ENCODE measurements at regions not wholly inside any gene's neighbourhood (a gene's known extent, or its start where the extent isn't known, plus 50 kb on each side); places are given as distances from the start of the nearest gene placed in this dataset.
A peak's percentile ranks its signal among the peaks of the same experiment; 100 is the strongest.

- no peak overlapping the region for H3K4me3 ChIP-seq (ENCODE audit: insufficient read depth in 1 of 2, low read depth in 1 of 2, low read length in 2 of 2)
- H2BK15ac ChIP-seq (ENCODE audit: low read depth, poor library complexity, severe bottlenecking): no peak overlapping the region
- H3K79me1 ChIP-seq (replicated peaks; ENCODE audit: low read length, poor library complexity, severe bottlenecking): no peaks in the 10 kb centered on the region
- H3K27ac ChIP-seq (ENCODE audit: low read length, poor library complexity, severe bottlenecking): peak overlapping the region; percentile 83
- peak overlapping the region; percentile 2 for H3K4me2 ChIP-seq (ENCODE audit: low read length, poor library complexity, severe bottlenecking)
- H3K23ac ChIP-seq (ENCODE audit: low read length in 2 of 2): no peak overlapping the region
- no peak overlapping the region for H2BK120ac ChIP-seq (ENCODE audit: low read depth, low read length)
- H3K27me3 ChIP-seq (ENCODE audit: control insufficient read depth in 1 of 2, insufficient read depth in 1 of 2, low read length in 2 of 2): no peaks in the 10 kb centered on the region
- H3K36me3 ChIP-seq (ENCODE audit: control insufficient read depth in 1 of 2, insufficient read depth in 2 of 2, low read depth in 1 of 2, low read length in 2 of 2): no peaks in the 10 kb centered on the region
- H3K14ac ChIP-seq (ENCODE audit: low read length in 2 of 2): no peak overlapping the region
- H2AFZ ChIP-seq (ENCODE audit: low read depth, low read length): no peak overlapping the region
- H2AK5ac ChIP-seq (ENCODE audit: low read length, severe bottlenecking): no peak overlapping the region
- no peaks in the 10 kb centered on the region for H3K9me3 ChIP-seq (ENCODE audit: control insufficient read depth, low read length)
- WGBS: 89% methylated on average over 1 of the region's 2 CpGs
- peaks cover 4% of the 10 kb centered on the region for H3K4me1 ChIP-seq (ENCODE audit: control insufficient read depth, insufficient read depth, low read depth, low read length)
- no peak overlapping the region for H3K18ac ChIP-seq (ENCODE audit: low read depth in 1 of 2, low read length in 2 of 2)
- no peak overlapping the region for H2BK12ac ChIP-seq (ENCODE audit: low read length in 2 of 2)
- no peak overlapping the region for H4K91ac ChIP-seq (ENCODE audit: low read length)
- no peak overlapping the region for H3K4ac ChIP-seq (ENCODE audit: low read depth in 1 of 2, low read length in 2 of 2)
- no peak overlapping the region for H2BK5ac ChIP-seq (ENCODE audit: low read depth, low read length, poor library complexity, severe bottlenecking)
- no peak overlapping the region for H4K8ac ChIP-seq (ENCODE audit: low read length)
- no peak overlapping the region for H3K9ac ChIP-seq (ENCODE audit: low read length)
- DNase-seq: no peak
These were observed 175.2 kb downstream of the METTL4 start for GRCh38 chr18:2396162-2396505.

DNA sequence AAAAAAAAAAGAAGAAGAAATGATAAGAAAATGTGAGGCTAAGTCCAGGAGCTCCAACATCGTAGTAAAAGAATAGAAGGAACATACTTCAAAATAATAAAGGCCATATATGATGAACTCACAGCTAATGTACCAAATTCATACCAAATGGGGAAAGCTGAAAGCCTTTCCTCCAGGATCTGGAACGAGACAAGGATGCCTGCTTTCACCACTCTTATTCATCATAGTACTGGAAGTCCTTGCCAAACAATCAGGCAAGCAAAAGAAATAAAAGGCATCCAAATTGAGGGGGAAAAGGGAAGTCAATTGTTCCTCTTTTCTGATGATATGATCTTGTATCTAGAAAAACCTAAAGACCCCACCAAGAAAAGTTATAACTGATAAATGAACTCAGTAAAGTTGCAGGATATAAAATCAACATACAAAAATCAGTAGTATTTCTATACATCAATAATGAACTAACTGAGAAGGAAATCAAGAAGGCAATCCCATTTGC is 170.6 kb downstream of the METTL4 start:
- no peak for DNase-seq
- H2AFZ ChIP-seq (ENCODE audit: low read depth, low read length): no peak overlapping the region
- no peak overlapping the region for H3K4ac ChIP-seq (ENCODE audit: low read depth in 1 of 2, low read length in 2 of 2)
- H2BK15ac ChIP-seq (ENCODE audit: low read depth, poor library complexity, severe bottlenecking): no peak overlapping the region
- H3K23ac ChIP-seq (ENCODE audit: low read length in 2 of 2): no peak overlapping the region
- H2BK120ac ChIP-seq (ENCODE audit: low read depth, low read length): no peak overlapping the region
- no peak overlapping the region for H3K4me3 ChIP-seq (ENCODE audit: insufficient read depth in 1 of 2, low read depth in 1 of 2, low read length in 2 of 2)
- H3K9me3 ChIP-seq (ENCODE audit: control insufficient read depth, low read length): no peaks in the 10 kb centered on the region
- 80% methylated on average over 1 of the region's 2 CpGs for WGBS
- no peaks in the 10 kb centered on the region for H3K27me3 ChIP-seq (ENCODE audit: control insufficient read depth in 1 of 2, insufficient read depth in 1 of 2, low read length in 2 of 2)
- no peaks in the 10 kb centered on the region for H3K79me1 ChIP-seq (replicated peaks; ENCODE audit: low read length, poor library complexity, severe bottlenecking)
- H3K36me3 ChIP-seq (ENCODE audit: control insufficient read depth in 1 of 2, insufficient read depth in 2 of 2, low read depth in 1 of 2, low read length in 2 of 2): no peaks in the 10 kb centered on the region
- no peaks in the 10 kb centered on the region for H3K4me1 ChIP-seq (ENCODE audit: control insufficient read depth, insufficient read depth, low read depth, low read length)
- no peak overlapping the region for H3K18ac ChIP-seq (ENCODE audit: low read depth in 1 of 2, low read length in 2 of 2)
- H3K14ac ChIP-seq (ENCODE audit: low read length in 2 of 2): no peak overlapping the region
- no peak overlapping the region for H3K9ac ChIP-seq (ENCODE audit: low read length)
- H2AK5ac ChIP-seq (ENCODE audit: low read length, severe bottlenecking): no peak overlapping the region
- H4K91ac ChIP-seq (ENCODE audit: low read length): no peak overlapping the region
- H2BK5ac ChIP-seq (ENCODE audit: low read depth, low read length, poor library complexity, severe bottlenecking): no peak overlapping the region
- no peak overlapping the region for H3K4me2 ChIP-seq (ENCODE audit: low read length, poor library complexity, severe bottlenecking)
- H2BK12ac ChIP-seq (ENCODE audit: low read length in 2 of 2): no peak overlapping the region
- no peak overlapping the region for H4K8ac ChIP-seq (ENCODE audit: low read length)
- H3K27ac ChIP-seq (ENCODE audit: low read length, poor library complexity, severe bottlenecking): no peak overlapping the region

- H3K9me3 ChIP-seq (ENCODE audit: control insufficient read depth, low read length): no peaks in the 10 kb centered on the region
- H2BK120ac ChIP-seq (ENCODE audit: low read depth, low read length): no peak overlapping the region
- H3K4ac ChIP-seq (ENCODE audit: low read depth in 1 of 2, low read length in 2 of 2): no peak overlapping the region
- H3K36me3 ChIP-seq (ENCODE audit: control insufficient read depth in 1 of 2, insufficient read depth in 2 of 2, low read depth in 1 of 2, low read length in 2 of 2): no peaks in the 10 kb centered on the region
- H3K27ac ChIP-seq (ENCODE audit: low read length, poor library complexity, severe bottlenecking): no peak overlapping the region
- H2BK5ac ChIP-seq (ENCODE audit: low read depth, low read length, poor library complexity, severe bottlenecking): no peak overlapping the region
- H3K4me2 ChIP-seq (ENCODE audit: low read length, poor library complexity, severe bottlenecking): no peak overlapping the region
- H2BK15ac ChIP-seq (ENCODE audit: low read depth, poor library complexity, severe bottlenecking): no peak overlapping the region
- no peaks in the 10 kb centered on the region for H3K4me1 ChIP-seq (ENCODE audit: control insufficient read depth, insufficient read depth, low read depth, low read length)
- peak; percentile 28 for DNase-seq
- no peak overlapping the region for H3K14ac ChIP-seq (ENCODE audit: low read length in 2 of 2)
- H3K79me1 ChIP-seq (replicated peaks; ENCODE audit: low read length, poor library complexity, severe bottlenecking): no peaks in the 10 kb centered on the region
- H3K18ac ChIP-seq (ENCODE audit: low read depth in 1 of 2, low read length in 2 of 2): no peak overlapping the region
- H3K4me3 ChIP-seq (ENCODE audit: insufficient read depth in 1 of 2, low read depth in 1 of 2, low read length in 2 of 2): no peak overlapping the region
- no peak overlapping the region for H4K91ac ChIP-seq (ENCODE audit: low read length)
- H3K27me3 ChIP-seq (ENCODE audit: control insufficient read depth in 1 of 2, insufficient read depth in 1 of 2, low read length in 2 of 2): no peaks in the 10 kb centered on the region
- H3K23ac ChIP-seq (ENCODE audit: low read length in 2 of 2): no peak overlapping the region
- no peak overlapping the region for H2AK5ac ChIP-seq (ENCODE audit: low read length, severe bottlenecking)
- no peak overlapping the region for H4K8ac ChIP-seq (ENCODE audit: low read length)
- no peak overlapping the region for H3K9ac ChIP-seq (ENCODE audit: low read length)
- H2BK12ac ChIP-seq (ENCODE audit: low read length in 2 of 2): no peak overlapping the region
- no peak overlapping the region for H2AFZ ChIP-seq (ENCODE audit: low read depth, low read length)
- WGBS: no CpG with 5 or more reads among the region's 1 CpG
These were observed 169.2 kb downstream of the METTL4 start for GRCh38 chr18:2402084-2402483.

DNA sequence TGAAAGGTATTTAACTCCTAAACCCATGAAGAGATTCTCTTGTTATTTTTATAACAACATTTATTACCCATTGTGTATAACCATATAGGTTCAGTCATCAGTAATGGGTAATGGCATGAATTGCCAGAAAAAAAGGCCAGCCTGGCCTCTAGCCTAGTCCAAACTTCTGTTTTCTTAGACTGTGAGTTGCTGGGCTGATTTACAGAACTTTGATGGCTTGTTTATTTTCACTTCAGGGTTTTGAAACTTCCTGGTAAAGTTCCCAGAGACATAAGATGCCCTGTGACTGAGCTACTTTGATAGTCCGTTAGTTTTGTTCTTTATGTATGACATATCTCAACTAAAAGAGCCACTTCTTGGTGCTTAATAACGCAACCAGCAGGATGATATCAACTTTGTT is 164.8 kb downstream of the METTL4 start:
- Histone ChIP-seq H4K91ac (ENCODE audit: low read length) (no peak overlapping the region), H3K4me1 (ENCODE audit: control insufficient read depth, insufficient read depth, low read depth, low read length) (no peaks in the 10 kb centered on the region), H3K79me1 (replicated peaks; ENCODE audit: low read length, poor library complexity, severe bottlenecking) (no peaks in the 10 kb centered on the region), H3K27me3 (ENCODE audit: control insufficient read depth in 1 of 2, insufficient read depth in 1 of 2, low read length in 2 of 2) (no peaks in the 10 kb centered on the region), H3K27ac (ENCODE audit: low read length, poor library complexity, severe bottlenecking) (no peak overlapping the region), H3K4ac (ENCODE audit: low read depth in 1 of 2, low read length in 2 of 2) (no peak overlapping the region), H4K8ac (ENCODE audit: low read length) (no peak overlapping the region), H3K4me2 (ENCODE audit: low read length, poor library complexity, severe bottlenecking) (no peak overlapping the region), H3K36me3 (ENCODE audit: control insufficient read depth in 1 of 2, insufficient read depth in 2 of 2, low read depth in 1 of 2, low read length in 2 of 2) (no peaks in the 10 kb centered on the region), H3K18ac (ENCODE audit: low read depth in 1 of 2, low read length in 2 of 2) (no peak overlapping the region), H2BK120ac (ENCODE audit: low read depth, low read length) (no peak overlapping the region), H2AK5ac (ENCODE audit: low read length, severe bottlenecking) (no peak overlapping the region), H2BK15ac (ENCODE audit: low read depth, poor library complexity, severe bottlenecking) (no peak overlapping the region), H3K9me3 (ENCODE audit: control insufficient read depth, low read length) (no peaks in the 10 kb centered on the region), H2BK5ac (ENCODE audit: low read depth, low read length, poor library complexity, severe bottlenecking) (no peak overlapping the region), H3K9ac (ENCODE audit: low read length) (no peak overlapping the region), H3K4me3 (ENCODE audit: insufficient read depth in 1 of 2, low read depth in 1 of 2, low read length in 2 of 2) (no peak overlapping the region), H3K23ac (ENCODE audit: low read length in 2 of 2) (no peak overlapping the region), H2AFZ (ENCODE audit: low read depth, low read length) (no peak overlapping the region), H3K14ac (ENCODE audit: low read length in 2 of 2) (no peak overlapping the region), H2BK12ac (ENCODE audit: low read length in 2 of 2) (no peak overlapping the region)
- WGBS: no CpG with 5 or more reads among the region's 2 CpGs
- peak; percentile 70 for DNase-seq
